ENCODE measurements at regions not wholly inside any gene's neighbourhood (a gene's known extent, or its start where the extent isn't known, plus 50 kb on each side); places are given as distances from the start of the nearest gene placed in this dataset.

GRCh38 chr20:60748086-60748485 is 504.0 kb upstream of the CDH4 start (continued):
- TF ChIP-seq ZNF449 (tag by site-specific recombination; IDR thresholded peaks at IDR 0.05) (no peak), ZNF596 (tag by site-specific recombination; IDR thresholded peaks at IDR 0.05) (no peak), SCRT1 (tag by site-specific recombination; IDR thresholded peaks at IDR 0.05; ENCODE audit: borderline replicate concordance) (no peak), HOXC10 (CRISPR knock-in tag; IDR thresholded peaks at IDR 0.05) (no peak), ZNF830 (tag by site-specific recombination; IDR thresholded peaks at IDR 0.05; ENCODE audit: low read depth) (no peak), ZNF530 (tag by site-specific recombination; IDR thresholded peaks at IDR 0.05; ENCODE audit: low read depth) (no peak), ZBTB20 (tag by site-specific recombination; IDR thresholded peaks at IDR 0.05) (no peak)

- no peak overlapping the region for H3K4me3 ChIP-seq (ENCODE audit: low read depth, low read length)
- TF ChIP-seq KLF8 (tag by site-specific recombination; IDR thresholded peaks at IDR 0.05) (no peak), REPIN1 (tag by site-specific recombination; IDR thresholded peaks at IDR 0.05; ENCODE audit: low read depth) (no peak), ZSCAN30 (tag by site-specific recombination; IDR thresholded peaks at IDR 0.05) (no peak)
- no peaks in the 10 kb centered on the region for H3K4me1 ChIP-seq (ENCODE audit: control insufficient read depth, insufficient read depth, low read length)
- H3K27ac ChIP-seq (ENCODE audit: extremely low read depth, low read depth, low read length), result no peak overlapping the region
- H3K36me3 ChIP-seq (ENCODE audit: control insufficient read depth in 2 of 2, insufficient read depth in 1 of 2, low read length in 2 of 2), result no peaks in the 10 kb centered on the region
- ChIA-PET CTCF (no interaction called here), POLR2A (no interaction called here)
- no peaks in the 10 kb centered on the region for H3K9me3 ChIP-seq (ENCODE audit: control insufficient read depth, insufficient read depth, low read depth, low read length)
These were observed 502.1 kb upstream of the CDH4 start for GRCh38 chr20:60749804-60750602.

GRCh38 chr20:60750909-60751308 is 501.2 kb upstream of the CDH4 start:
- ChIA-PET CTCF (no interaction called here), POLR2A (no interaction called here)
- TF ChIP-seq ZNF610 (tag by site-specific recombination; IDR thresholded peaks at IDR 0.05; ENCODE audit: borderline replicate concordance), result no peak
- no peak for TF ChIP-seq ZNF10 (tag by site-specific recombination; IDR thresholded peaks at IDR 0.05)
- no peak for TF ChIP-seq ZNF37A (tag by site-specific recombination; IDR thresholded peaks at IDR 0.05)
- no peak for TF ChIP-seq ZNF433 (tag by site-specific recombination; IDR thresholded peaks at IDR 0.05; ENCODE audit: low read depth)
- no peak for TF ChIP-seq ZNF394 (tag by site-specific recombination; IDR thresholded peaks at IDR 0.05; ENCODE audit: borderline replicate concordance)
- TF ChIP-seq PRDM10 (tag by site-specific recombination; IDR thresholded peaks at IDR 0.05), result no peak
- TF ChIP-seq ZNF768 (tag by site-specific recombination; IDR thresholded peaks at IDR 0.05), result no peak
- no peak for TF ChIP-seq ZNF623 (tag by site-specific recombination; IDR thresholded peaks at IDR 0.05)
- TF ChIP-seq HIC1 (tag by site-specific recombination; IDR thresholded peaks at IDR 0.05), result no peak
- TF ChIP-seq ZBTB11 (tag by site-specific recombination; conservative IDR thresholded peaks at IDR 0.05; ENCODE audit: low read depth), result no peak
- no peak for TF ChIP-seq ZNF426 (tag by site-specific recombination; IDR thresholded peaks at IDR 0.05)
- TF ChIP-seq ZNF501 (tag by site-specific recombination; IDR thresholded peaks at IDR 0.05), result no peak
- TF ChIP-seq ZNF621 (tag by site-specific recombination; IDR thresholded peaks at IDR 0.05), result no peak

More at GRCh38 chr20:60750909-60751308, 501.2 kb upstream of the CDH4 start:
- no peak overlapping the region for H3K27ac ChIP-seq (ENCODE audit: extremely low read depth, low read depth, low read length)
- H3K9me3 ChIP-seq (ENCODE audit: control insufficient read depth, insufficient read depth, low read depth, low read length), result no peaks in the 10 kb centered on the region
- H3K36me3 ChIP-seq (ENCODE audit: control insufficient read depth in 2 of 2, insufficient read depth in 1 of 2, low read length in 2 of 2), result no peaks in the 10 kb centered on the region
- no peaks in the 10 kb centered on the region for H3K4me1 ChIP-seq (ENCODE audit: control insufficient read depth, insufficient read depth, low read length)
- no peak overlapping the region for H3K4me3 ChIP-seq (ENCODE audit: low read depth, low read length)

Measured in HEK293 (cell line).